Right renal cortex interstitium (tissue), 3 donors: ENCODE measurements at regions not wholly inside any gene's neighbourhood (a gene's known extent, or its start where the extent isn't known, plus 50 kb on each side); places are given as distances from the start of the nearest gene placed in this dataset.

Source experiments
- DNase-seq, 3 donors: peaks; one replicate each; pipeline ENCODE4 v3.0.0-alpha.2; 2013; ENCODE audit warnings: low read depth in 3 of 3, low spot score in 2 of 3

GRCh38 chr6:114521926-114522325 is 179.1 kb upstream of the HS3ST5 start:
- DNase-seq = no peak

- no peak for DNase-seq
Measured at GRCh38 chr6:114520976-114521375, 178.2 kb upstream of the HS3ST5 start.

- DNase-seq = no peak
Measured at GRCh38 chr6:114514170-114514569, 171.3 kb upstream of the HS3ST5 start.

- DNase-seq = no peak
Measured at GRCh38 chr6:114471450-114471849, 128.6 kb upstream of the HS3ST5 start.

GRCh38 chr6:114467931-114468330 is 125.1 kb upstream of the HS3ST5 start:
- DNase-seq = no peak

GRCh38 chr6:114465511-114465910 is 122.7 kb upstream of the HS3ST5 start:
- no peak for DNase-seq

- DNase-seq = no peak
Measured at GRCh38 chr6:114453737-114454276, 111.0 kb upstream of the HS3ST5 start.

- DNase-seq = no peak
Measured at GRCh38 chr6:114452785-114453401, 110.1 kb upstream of the HS3ST5 start.

- no peak for DNase-seq
Measured at GRCh38 chr6:114450631-114451030, 107.8 kb upstream of the HS3ST5 start.

GRCh38 chr6:114449659-114450058 is 106.8 kb upstream of the HS3ST5 start:
- DNase-seq = no peak

GRCh38 chr6:114446342-114446741 is 103.5 kb upstream of the HS3ST5 start:
- DNase-seq = no peak

GRCh38 chr6:114445846-114446245 is 103.0 kb upstream of the HS3ST5 start:
- DNase-seq = no peak

- DNase-seq = no peak
Measured at GRCh38 chr6:114439411-114439810, 96.6 kb upstream of the HS3ST5 start.

- DNase-seq = no peak
Measured at GRCh38 chr6:114437235-114437634, 94.4 kb upstream of the HS3ST5 start.

- DNase-seq = no peak
Measured at GRCh38 chr6:114436691-114437090, 93.9 kb upstream of the HS3ST5 start.

GRCh38 chr6:114435985-114436384 is 93.2 kb upstream of the HS3ST5 start:
- no peak for DNase-seq

GRCh38 chr6:114432400-114432799 is 89.6 kb upstream of the HS3ST5 start:
- no peak for DNase-seq

GRCh38 chr6:114431641-114432040 is 88.8 kb upstream of the HS3ST5 start:
- DNase-seq = no peak

- DNase-seq = no peak
Measured at GRCh38 chr6:114430534-114431124, 87.8 kb upstream of the HS3ST5 start.

- no peak for DNase-seq
Measured at GRCh38 chr6:114428341-114428740, 85.5 kb upstream of the HS3ST5 start.

GRCh38 chr6:114421199-114421598 is 78.4 kb upstream of the HS3ST5 start:
- DNase-seq = no peak

GRCh38 chr6:114419175-114419574 is 76.4 kb upstream of the HS3ST5 start:
- DNase-seq = no peak
